H1 (cell line): ENCODE measurements at regions not wholly inside any gene's neighbourhood (a gene's known extent, or its start where the extent isn't known, plus 50 kb on each side); places are given as distances from the start of the nearest gene placed in this dataset.

Source experiments
- JUN ChIP-seq: IDR thresholded peaks from 2 replicates; pipeline ENCODE4 v1.6.1; 2011; ENCODE audit warnings: low read depth, mild to moderate bottlenecking, improper control_type of control experiment, low read length

DNA sequence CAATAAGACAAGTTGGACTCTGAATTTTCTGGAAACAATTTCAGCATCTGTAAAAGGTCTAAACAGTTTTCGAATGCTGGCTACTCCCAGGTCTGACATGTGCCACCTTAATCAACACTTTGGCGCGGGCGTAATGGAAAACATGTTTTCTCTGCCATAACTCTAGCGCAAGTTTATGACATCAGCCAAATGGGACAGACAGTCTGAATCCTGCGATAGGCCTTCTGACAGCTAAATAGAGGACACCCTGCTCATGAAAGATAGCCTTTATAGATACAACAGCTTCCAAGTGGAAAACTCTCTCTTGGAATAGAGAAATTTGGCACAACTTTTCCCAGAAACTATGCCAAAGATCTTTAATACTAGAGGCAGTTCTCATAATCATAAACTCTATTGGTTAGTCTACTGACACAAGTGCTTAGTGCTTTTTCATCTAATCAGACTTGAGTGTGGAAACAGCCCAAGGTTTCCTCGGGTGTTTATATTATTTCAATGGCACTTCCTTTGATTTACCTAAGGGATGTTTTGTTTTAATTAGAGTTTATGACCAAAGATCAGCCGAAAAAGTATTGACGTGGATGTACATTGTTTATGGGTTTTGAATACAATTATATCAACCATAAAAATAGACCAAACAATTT is 120.1 kb upstream of the DPH6 start (continued):
- TF ChIP-seq JUN: no peak
